Gastrocnemius medialis (tissue), 4 donors: ENCODE measurements at regions not wholly inside any gene's neighbourhood (a gene's known extent, or its start where the extent isn't known, plus 50 kb on each side); places are given as distances from the start of the nearest gene placed in this dataset.

ENCODE experiments used
- ATAC-seq, 2 donors: fragments of 150-250 bp; one replicate each; pipeline ENCODE4 v1.9.1; 2016
- DNase-seq, 2 donors: peaks; one replicate each; pipeline ENCODE4 v3.0.0-alpha.2; 2019
- H3K27ac ChIP-seq, 4 donors: fragments of 200-600 bp; sonication (generic); 1 replicate in 1 of 4; 2 replicates in 3 of 4; pipeline ENCODE4 v1.5.1; 2016 to 2018; ENCODE audit warnings: mild to moderate bottlenecking in 2 of 4, moderate library complexity in 1 of 4
- H3K27me3 ChIP-seq, 3 donors: fragments of 200-600 bp; sonication (generic) in 2 of 3; 1 replicate in 1 of 3; 2 replicates in 2 of 3; pipeline versions ENCODE4 v1.5.1 to v1.6.0; 2016 to 2019; ENCODE audit warnings: mild to moderate bottlenecking in 1 of 3, moderate library complexity in 1 of 3
- H3K36me3 ChIP-seq, 2 donors: fragments of 200-600 bp; sonication (generic) in 1 of 2; one replicate each; pipeline ENCODE4 v1.5.1; 2017 to 2018
- H3K4me1 ChIP-seq, 2 donors: fragments of 200-600 bp; sonication (generic) in 1 of 2; one replicate each; pipeline ENCODE4 v1.5.1; 2016 to 2017; ENCODE audit warnings: mild to moderate bottlenecking in 2 of 2
- H3K4me3 ChIP-seq, 4 donors: fragments of 200-600 bp; sonication (generic) in 3 of 4; 1 replicate in 1 of 4; 2 replicates in 3 of 4; pipeline ENCODE4 v1.5.1; 2016 to 2019; ENCODE audit warnings: mild to moderate bottlenecking in 2 of 4
- H3K9me3 ChIP-seq, 3 donors: fragments of 200-600 bp; sonication (generic) in 2 of 3; 1 replicate in 1 of 3; 2 replicates in 2 of 3; pipeline ENCODE4 v1.5.1; 2016 to 2019
- POLR2A ChIP-seq, 2 donors: fragments of 450-650 bp; IDR thresholded peaks; one replicate each; pipeline ENCODE4 v1.6.1; 2017; ENCODE audit warnings: antibody characterized with exemption in 2 of 2, mild to moderate bottlenecking in 2 of 2, moderate library complexity in 2 of 2
- in situ Hi-C, 4 donors: fragments of 200-750 bp; cut with MboI; loops; one replicate each; pipeline versions ENCODE4 v1.15.0 to v1.8.0; 2017; ENCODE audit warnings: low sequenced_read_pairs in 4 of 4
- intact Hi-C: fragments of 100-400 bp; cut with DNase I; formaldehyde crosslinking; loops from one replicate; pipeline ENCODE4 v1.15.1; 2023; ENCODE audit warnings: low total_unique reads
- TF ChIP-seq, protein P1 (sequence below), 5 experiments: fragments of 450-650 bp in 3 of 5; fragments of 200-600 bp in 2 of 5; sonication (generic) in 2 of 5; IDR thresholded peaks in 4 of 5; conservative IDR thresholded peaks in 1 of 5; 1 replicate in 4 of 5; 2 replicates in 1 of 5; pipeline ENCODE4 v1.5.1; 2016 to 2019; ENCODE audit warnings: antibody characterized with exemption in 5 of 5, mild to moderate bottlenecking in 3 of 5, moderate library complexity in 3 of 5

DNA sequence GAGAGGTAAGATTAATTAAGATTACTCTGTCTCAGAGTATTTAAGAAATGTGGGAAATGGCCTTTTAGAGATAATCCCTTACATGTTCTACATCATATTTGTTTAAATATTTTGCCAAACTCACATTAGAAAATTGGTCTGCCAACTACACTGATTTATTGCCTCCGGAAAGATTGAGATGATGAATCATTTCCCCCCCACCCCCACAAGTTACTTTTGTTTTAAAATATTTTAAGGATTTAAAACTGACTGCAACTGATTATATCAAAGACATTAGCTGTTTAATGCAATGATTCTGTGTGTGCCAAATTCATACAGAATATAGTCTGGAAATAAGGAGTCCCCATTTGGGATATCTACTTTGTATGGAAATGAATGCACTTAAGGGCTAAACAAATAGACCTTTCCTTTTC is 674.4 kb downstream of the PRR16 start:
- in situ Hi-C loops (no loop called here), intact Hi-C loops (no loop called here)
- Histone ChIP-seq H3K27ac (no peak overlapping the region), H3K4me3 (no peak overlapping the region), H3K36me3 (no peaks in the 10 kb centered on the region), H3K9me3 (no peaks in the 10 kb centered on the region), H3K27me3 (no peaks in the 10 kb centered on the region), H3K4me1 (no peaks in the 10 kb centered on the region)
- ATAC-seq (no peak), DNase-seq (no peak)
- no peak for TF ChIP-seq POLR2A (IDR thresholded peaks at IDR 0.05)

DNA sequence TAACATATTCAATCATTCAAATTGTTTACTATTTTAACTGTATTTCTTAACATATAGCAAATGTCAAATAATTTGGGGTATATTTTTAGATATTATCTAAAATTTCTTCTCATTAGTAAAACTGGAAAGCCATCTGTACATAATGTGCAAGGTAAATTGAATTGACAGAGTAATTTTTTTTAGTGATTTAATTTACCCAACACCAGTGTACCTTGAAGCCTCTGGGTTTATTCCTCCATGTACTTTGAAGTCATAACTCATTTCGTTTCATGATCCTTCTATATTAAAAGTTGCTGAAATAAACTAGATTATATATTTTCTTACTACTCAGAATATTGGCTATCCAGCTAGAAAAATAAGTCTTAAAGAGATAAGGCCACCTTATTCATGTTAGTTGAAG is 674.9 kb downstream of the PRR16 start:
- no peak for ATAC-seq
- Histone ChIP-seq H3K9me3 (no peaks in the 10 kb centered on the region), H3K27ac (no peak overlapping the region), H3K4me3 (no peak overlapping the region), H3K27me3 (no peaks in the 10 kb centered on the region), H3K36me3 (no peaks in the 10 kb centered on the region), H3K4me1 (no peaks in the 10 kb centered on the region)
- intact Hi-C loops, result no loop called here
- no peak for TF ChIP-seq POLR2A (IDR thresholded peaks at IDR 0.05)
- TF ChIP-seq, protein P1, sequence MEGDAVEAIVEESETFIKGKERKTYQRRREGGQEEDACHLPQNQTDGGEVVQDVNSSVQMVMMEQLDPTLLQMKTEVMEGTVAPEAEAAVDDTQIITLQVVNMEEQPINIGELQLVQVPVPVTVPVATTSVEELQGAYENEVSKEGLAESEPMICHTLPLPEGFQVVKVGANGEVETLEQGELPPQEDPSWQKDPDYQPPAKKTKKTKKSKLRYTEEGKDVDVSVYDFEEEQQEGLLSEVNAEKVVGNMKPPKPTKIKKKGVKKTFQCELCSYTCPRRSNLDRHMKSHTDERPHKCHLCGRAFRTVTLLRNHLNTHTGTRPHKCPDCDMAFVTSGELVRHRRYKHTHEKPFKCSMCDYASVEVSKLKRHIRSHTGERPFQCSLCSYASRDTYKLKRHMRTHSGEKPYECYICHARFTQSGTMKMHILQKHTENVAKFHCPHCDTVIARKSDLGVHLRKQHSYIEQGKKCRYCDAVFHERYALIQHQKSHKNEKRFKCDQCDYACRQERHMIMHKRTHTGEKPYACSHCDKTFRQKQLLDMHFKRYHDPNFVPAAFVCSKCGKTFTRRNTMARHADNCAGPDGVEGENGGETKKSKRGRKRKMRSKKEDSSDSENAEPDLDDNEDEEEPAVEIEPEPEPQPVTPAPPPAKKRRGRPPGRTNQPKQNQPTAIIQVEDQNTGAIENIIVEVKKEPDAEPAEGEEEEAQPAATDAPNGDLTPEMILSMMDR (IDR thresholded peaks at IDR 0.05 in 4 of 5, conservative IDR thresholded peaks at IDR 0.05 in 1 of 5), result no peak
- no peak for DNase-seq
- in situ Hi-C loops, result no loop called here

DNA sequence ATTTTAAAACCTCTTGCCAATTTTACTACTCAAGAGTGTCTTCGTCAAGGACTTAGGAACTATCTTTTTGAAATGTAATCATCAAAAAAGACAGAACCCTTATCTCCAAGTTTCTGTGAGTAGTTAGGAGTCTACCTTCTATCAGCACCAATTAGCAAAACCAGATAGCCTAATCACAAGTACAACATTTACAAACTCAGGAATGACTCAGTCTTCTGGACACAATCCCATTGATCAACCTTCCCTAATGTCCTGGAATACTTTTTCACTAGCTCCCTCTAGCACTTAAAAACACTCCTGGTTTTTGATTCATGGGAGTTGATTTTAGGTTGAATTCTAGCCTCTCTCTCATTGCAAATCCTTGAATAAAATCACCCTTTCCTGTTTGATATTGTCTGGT is 680.7 kb downstream of the PRR16 start:
- no peaks in the 10 kb centered on the region for H3K9me3 ChIP-seq
- no peaks in the 10 kb centered on the region for H3K36me3 ChIP-seq
- in situ Hi-C loops (no loop called here), intact Hi-C loops (no loop called here)
- no peak overlapping the region for H3K4me3 ChIP-seq
- ATAC-seq, result no peak
- H3K27me3 ChIP-seq, result no peaks in the 10 kb centered on the region
- TF ChIP-seq POLR2A (IDR thresholded peaks at IDR 0.05), result no peak
- TF ChIP-seq, protein P1 (IDR thresholded peaks at IDR 0.05 in 4 of 5, conservative IDR thresholded peaks at IDR 0.05 in 1 of 5), result no peak
- H3K4me1 ChIP-seq, result no peaks in the 10 kb centered on the region
- H3K27ac ChIP-seq, result no peak overlapping the region
- DNase-seq, result no peak

DNA sequence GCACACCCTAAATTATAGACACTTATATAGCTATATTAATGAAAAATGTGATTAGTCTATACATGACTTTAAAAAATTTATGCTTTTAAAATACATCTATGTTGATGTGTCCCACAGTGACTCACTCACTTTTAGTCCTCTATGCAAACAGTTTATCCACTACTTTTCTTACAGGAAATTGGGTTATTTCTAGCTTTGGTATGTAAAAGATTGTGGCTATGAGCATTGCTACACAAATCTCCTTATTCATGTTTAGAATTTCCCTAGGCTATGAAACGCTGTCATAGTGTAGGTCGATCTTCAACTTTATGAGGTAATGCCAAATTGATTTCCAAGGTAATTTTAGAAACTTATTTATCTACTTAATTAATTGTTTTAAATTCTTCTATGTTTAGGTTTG is 687.4 kb downstream of the PRR16 start:
- H3K27me3 ChIP-seq, result no peaks in the 10 kb centered on the region
- in situ Hi-C loops, result no loop called here
- H3K4me3 ChIP-seq, result no peak overlapping the region
- H3K9me3 ChIP-seq, result no peaks in the 10 kb centered on the region
- no peak for ATAC-seq
- TF ChIP-seq POLR2A (IDR thresholded peaks at IDR 0.05), result no peak
- TF ChIP-seq, protein P1 (IDR thresholded peaks at IDR 0.05 in 4 of 5, conservative IDR thresholded peaks at IDR 0.05 in 1 of 5), result no peak
- H3K4me1 ChIP-seq, result no peaks in the 10 kb centered on the region
- intact Hi-C loops, result no loop called here
- DNase-seq, result no peak
- no peak overlapping the region for H3K27ac ChIP-seq
- H3K36me3 ChIP-seq, result no peaks in the 10 kb centered on the region

DNA sequence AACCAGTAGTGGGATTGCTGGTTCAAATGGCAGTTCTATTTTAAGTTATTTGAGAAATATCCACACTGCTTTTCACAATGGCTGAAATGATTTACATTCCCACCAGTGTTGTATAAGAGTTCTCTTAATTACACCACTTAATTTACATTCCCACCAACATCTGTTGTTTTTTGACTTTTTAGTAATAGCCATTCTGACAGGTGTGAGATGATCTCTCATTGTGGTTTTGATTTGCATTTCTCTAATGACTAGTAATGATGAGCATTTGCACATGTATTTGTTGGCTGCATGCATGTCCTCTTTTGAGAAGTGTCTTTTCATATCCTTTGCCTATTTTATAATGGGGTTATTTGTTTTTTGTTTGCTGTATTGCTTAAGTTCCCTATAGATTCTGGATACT is 688.3 kb downstream of the PRR16 start:
- Histone ChIP-seq H3K36me3 (no peaks in the 10 kb centered on the region), H3K27ac (no peak overlapping the region), H3K9me3 (no peaks in the 10 kb centered on the region), H3K4me1 (no peaks in the 10 kb centered on the region), H3K4me3 (no peak overlapping the region), H3K27me3 (no peaks in the 10 kb centered on the region)
- intact Hi-C loops, result no loop called here
- in situ Hi-C loops, result no loop called here
- no peak for DNase-seq
- TF ChIP-seq, protein P1 (IDR thresholded peaks at IDR 0.05 in 4 of 5, conservative IDR thresholded peaks at IDR 0.05 in 1 of 5), result no peak
- no peak for TF ChIP-seq POLR2A (IDR thresholded peaks at IDR 0.05)
- ATAC-seq, result no peak
